IMR-90 (cell line): ENCODE measurements at regions not wholly inside any gene's neighbourhood (a gene's known extent, or its start where the extent isn't known, plus 50 kb on each side); places are given as distances from the start of the nearest gene placed in this dataset.

Experiments
- ATAC-seq: fragments of 200-7000 bp; cut with Tn5 transposase; 2 replicates; pipeline ENCODE4 v1.9.1; 2020; ENCODE audit warnings: low read depth, mild to moderate bottlenecking, moderate library complexity
- BruUV-seq: library from RNA; stranded (reverse); fragments of 400-500 nt; replicated peaks from 2 replicates; lab custom pipeline; 2021; lab: Mats Ljungman, UMichigan
- CTCF ChIA-PET: fragments of 300-600 bp; formaldehyde crosslinking; extraction: SDS; loops from one replicate; lab custom pipeline; 2021; ENCODE audit warnings: antibody characterized with exemption; lab: Yijun Ruan, JAX
- POLR2A ChIA-PET: fragments of 300-600 bp; sonication (Branson Sonifier 250); formaldehyde crosslinking; loops from one replicate; lab custom pipeline; 2022; ENCODE audit warnings: antibody characterized with exemption; ENCODE audit not compliant: unreplicated experiment; lab: Charles Lee
- DNase-seq: peaks from one replicate; pipeline ENCODE4 v3.0.0; 2013
- H2AFZ ChIP-seq: replicated peaks from 2 replicates; pipeline ENCODE3; 2013; ENCODE audit warnings: low read length, mild to moderate bottlenecking; ENCODE audit not compliant: poor library complexity
- H2AK5ac ChIP-seq: 2 replicates; pipeline ENCODE4 v1.6.1; 2013; ENCODE audit warnings: low read depth, low read length, inconsistent platforms
- H2AK9ac ChIP-seq: replicated peaks from 2 replicates; pipeline ENCODE3; 2013; ENCODE audit warnings: mild to moderate bottlenecking, low read depth, low read length, moderate library complexity; ENCODE audit not compliant: poor library complexity
- H2BK120ac ChIP-seq: 2 replicates; pipeline ENCODE4 v1.6.1; 2013; ENCODE audit warnings: low read depth, low read length, inconsistent platforms
- H2BK15ac ChIP-seq: 3 replicates; pipeline ENCODE4 v1.6.1; 2013; ENCODE audit warnings: low read depth, low read length, inconsistent platforms
- H2BK20ac ChIP-seq: 2 replicates; pipeline ENCODE4 v1.6.1; 2013; ENCODE audit warnings: low read depth, mild to moderate bottlenecking, inconsistent platforms, low read length, moderate library complexity
- H2BK5ac ChIP-seq: 2 replicates; pipeline ENCODE4 v1.6.1; 2013; ENCODE audit warnings: mild to moderate bottlenecking, low read depth, low read length, inconsistent platforms; ENCODE audit not compliant: poor library complexity, severe bottlenecking
- H3K14ac ChIP-seq: replicated peaks from 2 replicates; pipeline ENCODE4 v1.6.1; 2013; ENCODE audit warnings: low read depth, low read length, inconsistent platforms
- H3K18ac ChIP-seq: 2 replicates; pipeline ENCODE4 v1.6.1; 2013; ENCODE audit warnings: low read depth, low read length, control low read depth
- H3K23ac ChIP-seq: 2 replicates; pipeline ENCODE4 v1.6.1; 2013; ENCODE audit warnings: low read depth, low read length, inconsistent platforms
- H3K27ac ChIP-seq: 2 replicates; pipeline ENCODE4 v1.5.1; 2013; ENCODE audit warnings: mild to moderate bottlenecking, control low read depth, low read length; ENCODE audit not compliant: insufficient read depth
- H3K27me3 ChIP-seq: 2 replicates; pipeline ENCODE4 v1.6.1; 2013; ENCODE audit warnings: low read length; ENCODE audit not compliant: control insufficient read depth, insufficient read depth
- H3K36me3 ChIP-seq: 2 replicates; pipeline ENCODE4 v1.6.1; 2013; ENCODE audit warnings: low read length, mixed read lengths; ENCODE audit not compliant: control insufficient read depth, insufficient read depth
- H3K4ac ChIP-seq: 2 replicates; pipeline ENCODE4 v1.6.1; 2013; ENCODE audit warnings: low read depth, low read length, inconsistent platforms
- H3K4me1 ChIP-seq: 2 replicates; pipeline ENCODE4 v1.6.1; 2013; ENCODE audit warnings: low read length, mixed read lengths; ENCODE audit not compliant: control insufficient read depth, insufficient read depth
- H3K4me2 ChIP-seq: 2 replicates; pipeline ENCODE4 v1.6.1; 2013; ENCODE audit warnings: low read depth, mild to moderate bottlenecking, control low read depth, low read length, moderate library complexity
- H3K4me3 ChIP-seq: 2 replicates; pipeline ENCODE4 v1.5.1; 2013; ENCODE audit warnings: low read depth, mild to moderate bottlenecking, control low read depth, low read length, moderate library complexity; ENCODE audit not compliant: insufficient read depth
- H3K56ac ChIP-seq: 2 replicates; pipeline ENCODE4 v1.6.1; 2013; ENCODE audit warnings: low read length, inconsistent platforms; ENCODE audit not compliant: insufficient read depth; ENCODE audit errors: extremely low read depth
- H3K79me1 ChIP-seq, 2 experiments: 2 replicates each; pipeline ENCODE4 v1.6.1; 2013; ENCODE audit warnings: low read length in 2 of 2, inconsistent platforms in 1 of 2, low read depth in 1 of 2
- H3K9ac ChIP-seq: 2 replicates; pipeline ENCODE4 v1.6.1; 2013; ENCODE audit warnings: low read depth, low read length, control low read depth
- H3K9me1 ChIP-seq: 2 replicates; pipeline ENCODE4 v1.6.1; 2013; ENCODE audit warnings: low read length, inconsistent platforms; ENCODE audit not compliant: insufficient read depth
- H3K9me3 ChIP-seq: 2 replicates; pipeline ENCODE4 v1.6.1; 2013; ENCODE audit warnings: low read length; ENCODE audit not compliant: control insufficient read depth, insufficient read depth
- H4K20me1 ChIP-seq: 2 replicates; pipeline ENCODE4 v1.6.1; 2013; ENCODE audit warnings: low read length, inconsistent platforms; ENCODE audit not compliant: insufficient read depth
- H4K5ac ChIP-seq: 2 replicates; pipeline ENCODE4 v1.6.1; 2013; ENCODE audit warnings: mild to moderate bottlenecking, low read depth, low read length, control low read depth
- H4K8ac ChIP-seq, 2 experiments: 2 replicates each; pipeline ENCODE4 v1.6.1; 2013; ENCODE audit warnings: low read depth in 2 of 2, low read length in 2 of 2, control low read depth in 1 of 2, inconsistent platforms in 1 of 2
- H4K91ac ChIP-seq: 2 replicates; pipeline ENCODE4 v1.6.1; 2013; ENCODE audit warnings: low read depth, low read length, inconsistent platforms; ENCODE audit not compliant: insufficient read depth
- FOS ChIP-seq: fragments of 150-350 bp; IDR thresholded peaks from 2 replicates; pipeline ENCODE4 v1.6.1; 2016; ENCODE audit warnings: low read depth, low read length
- WGBS, 2 experiments: methylation state at CpG; one replicate each; pipeline versions ENCODE4 v1.1.5 to v1.1.7; 2013; ENCODE audit warnings: missing lambda C conversion rate in 2 of 2; ENCODE audit not compliant: insufficient read length in 1 of 2; ENCODE audit errors: extremely low coverage in 2 of 2; 5-methylcytosine and 5-hydroxymethylcytosine counted together
- dilution Hi-C: fragments of 300-500 bp; cut with HindIII; formaldehyde crosslinking; loops from one replicate; pipeline ENCODE4 v1.14.3; 2018; ENCODE audit warnings: low sequenced_read_pairs; ENCODE audit not compliant: unreplicated experiment
- in situ Hi-C: fragments of 300-500 bp; cut with MboI; formaldehyde crosslinking; loops from 3 replicates; pipeline ENCODE4 v1.14.3; 2019; ENCODE audit warnings: low sequenced_read_pairs, inconsistent platforms, mixed read lengths
- intact Hi-C: fragments of 100-400 bp; cut with micrococcal nuclease; formaldehyde crosslinking; loops from 2 replicates; pipeline ENCODE4 v1.10.0; 2022

DNA sequence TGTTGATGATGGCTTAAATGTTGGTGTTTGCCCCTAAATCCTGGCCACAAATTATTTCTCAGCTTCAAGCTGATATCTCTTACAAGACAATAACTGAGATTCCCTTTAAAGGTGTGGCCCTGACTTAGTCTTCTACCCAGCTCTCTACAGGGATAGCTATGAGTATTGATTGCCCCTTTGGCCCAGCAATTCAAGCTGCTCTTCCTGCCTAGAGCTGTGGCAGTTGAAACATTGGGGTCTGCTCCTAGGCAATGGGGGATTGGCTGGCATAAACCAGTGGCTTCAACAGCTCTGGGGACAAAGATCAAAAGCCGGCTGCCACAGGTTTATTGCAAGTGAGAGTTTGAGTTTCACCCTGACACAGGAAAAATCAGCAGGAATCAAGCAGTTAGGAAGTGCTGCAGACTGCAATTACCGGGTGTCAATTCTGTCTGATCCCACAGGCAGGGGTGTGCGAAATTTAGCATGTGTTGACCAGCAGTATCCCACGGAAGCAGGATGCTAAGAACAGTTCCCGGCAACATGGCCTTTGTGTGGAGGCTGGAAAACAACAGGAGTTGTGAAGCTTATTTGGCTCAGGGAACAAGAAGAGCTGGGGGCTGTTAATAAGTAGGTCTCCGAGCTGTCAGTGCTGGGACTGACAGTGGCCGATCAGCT, 66.2 kb upstream of the IYD start:
- peaks cover 2% of the 10 kb centered on the region; the same call in 1 of the 2 replicates for H3K9me3 ChIP-seq
- intact Hi-C loops: no loop called here
- POLR2A ChIA-PET: no interaction called here
- no peak overlapping the region for H2BK15ac ChIP-seq
- no peak overlapping the region for H4K5ac ChIP-seq
- H3K36me3 ChIP-seq: no peaks in the 10 kb centered on the region
- 85% methylated on average over 5 of the region's 7 CpGs; no CpG with 5 or more reads in 1 of the 2 experiments for WGBS, 2 experiments
- H2AK9ac ChIP-seq: no peak overlapping the region
- no peak overlapping the region for H2AFZ ChIP-seq
- no peak overlapping the region for H2BK5ac ChIP-seq
- no peak for DNase-seq
- no peak overlapping the region for H3K56ac ChIP-seq
- no peaks in the 10 kb centered on the region for H3K9me1 ChIP-seq
- no peak for TF ChIP-seq FOS
- H4K8ac ChIP-seq: no peak overlapping the region
- H3K4me3 ChIP-seq: no peak overlapping the region
- dilution Hi-C loops: no loop called here
- no peak overlapping the region for H3K14ac ChIP-seq
- no peak overlapping the region for H3K23ac ChIP-seq
- H3K4me1 ChIP-seq: no peaks in the 10 kb centered on the region
- BruUV-seq: no TSS peak
- in situ Hi-C loops: no loop called here
- no peaks in the 10 kb centered on the region for H4K20me1 ChIP-seq
- H3K27me3 ChIP-seq: peaks cover 5% of the 10 kb centered on the region
- no peak overlapping the region for H2BK120ac ChIP-seq
- H3K4ac ChIP-seq: no peak overlapping the region
- no peak for ATAC-seq
- H2BK20ac ChIP-seq: no peak overlapping the region
- H3K4me2 ChIP-seq: no peak overlapping the region
- no peak overlapping the region for H4K91ac ChIP-seq
- no peak overlapping the region for H2AK5ac ChIP-seq
- H3K9ac ChIP-seq: no peak overlapping the region
- no peak overlapping the region for H3K18ac ChIP-seq
- no peak overlapping the region for H3K27ac ChIP-seq
- no peaks in the 10 kb centered on the region for H3K79me1 ChIP-seq
- CTCF ChIA-PET: no interaction called here
